ENCODE measurements at regions not wholly inside any gene's neighbourhood (a gene's known extent, or its start where the extent isn't known, plus 50 kb on each side); places are given as distances from the start of the nearest gene placed in this dataset.

DNA sequence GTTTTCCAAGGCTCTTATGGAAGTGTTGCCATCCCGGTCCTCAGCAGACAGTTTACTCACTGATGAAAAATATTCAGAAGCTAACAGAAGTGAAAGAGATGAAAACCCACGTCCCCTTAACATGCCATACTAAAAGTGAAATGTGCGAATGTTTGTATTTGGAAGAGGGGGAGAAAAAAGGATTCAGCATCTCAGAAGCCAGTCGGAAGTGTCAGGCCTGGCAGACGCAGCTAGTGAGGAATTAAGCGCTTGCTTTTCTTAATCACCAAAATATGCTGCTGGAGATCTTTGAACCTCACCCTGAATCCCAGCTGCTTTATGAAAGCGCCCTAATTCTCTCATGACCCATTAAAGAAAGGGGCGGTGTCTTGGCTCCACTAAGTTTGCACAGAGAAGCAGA, 653.7 kb downstream of the DCDC2C start:
- Histone ChIP-seq H3K27ac (replicated peaks in 1 of 4) (no peak overlapping the region), H3K4me3 (no peak overlapping the region), H3K4me1 (no peaks in the 10 kb centered on the region), H3K36me3 (no peaks in the 10 kb centered on the region), H3K27me3 (no peaks in the 10 kb centered on the region), H3K9me3 (no peaks in the 10 kb centered on the region)
- DNase-seq (ENCODE audit: extremely low spot score), result no peak
- WGBS, result 48% methylated on average over 8 of the region's 8 CpGs
- TF ChIP-seq POLR2A (IDR thresholded peaks at IDR 0.05; ENCODE audit: low read depth) (no peak), EP300 (IDR thresholded peaks at IDR 0.05) (no peak), POLR2AphosphoS5 (IDR thresholded peaks at IDR 0.05) (no peak), CTCF (IDR thresholded peaks at IDR 0.05) (no peak)
- intact Hi-C loops (cut with DNase I), result no loop called here

- no peak for TF ChIP-seq EP300 (IDR thresholded peaks at IDR 0.05)
- no peak for TF ChIP-seq POLR2AphosphoS5 (IDR thresholded peaks at IDR 0.05)
- no peaks in the 10 kb centered on the region for H3K36me3 ChIP-seq
- intact Hi-C loops (cut with DNase I), result no loop called here
- 63% methylated on average over 5 of the region's 5 CpGs for WGBS
- H3K27ac ChIP-seq (replicated peaks in 1 of 4), result no peak overlapping the region
- H3K4me1 ChIP-seq, result no peaks in the 10 kb centered on the region
- no peak overlapping the region for H3K4me3 ChIP-seq
- no peaks in the 10 kb centered on the region for H3K27me3 ChIP-seq
- H3K9me3 ChIP-seq, result no peaks in the 10 kb centered on the region
- no peak for DNase-seq (ENCODE audit: extremely low spot score)
Measured at GRCh38 chr2:4358837-4359236, 655.5 kb downstream of the DCDC2C start.

GRCh38 chr2:4368907-4369306, 665.5 kb downstream of the DCDC2C start:
- Histone ChIP-seq H3K4me3 (no peak overlapping the region), H3K27me3 (no peaks in the 10 kb centered on the region), H3K36me3 (no peaks in the 10 kb centered on the region), H3K27ac (replicated peaks in 1 of 4) (no peak overlapping the region), H3K4me1 (no peaks in the 10 kb centered on the region), H3K9me3 (peaks cover 0 to 18% (median 11%) of the 10 kb centered on the region in 4 donors)
- intact Hi-C loops (cut with DNase I), result no loop called here
- no peak for TF ChIP-seq POLR2AphosphoS5 (IDR thresholded peaks at IDR 0.05)
- no peak for TF ChIP-seq CTCF (IDR thresholded peaks at IDR 0.05)
- TF ChIP-seq POLR2A (IDR thresholded peaks at IDR 0.05; ENCODE audit: low read depth), result no peak
- no peak for TF ChIP-seq EP300 (IDR thresholded peaks at IDR 0.05)
- no peak for DNase-seq (ENCODE audit: extremely low spot score)
- no CpG with 5 or more reads among the region's 4 CpGs for WGBS

DNA sequence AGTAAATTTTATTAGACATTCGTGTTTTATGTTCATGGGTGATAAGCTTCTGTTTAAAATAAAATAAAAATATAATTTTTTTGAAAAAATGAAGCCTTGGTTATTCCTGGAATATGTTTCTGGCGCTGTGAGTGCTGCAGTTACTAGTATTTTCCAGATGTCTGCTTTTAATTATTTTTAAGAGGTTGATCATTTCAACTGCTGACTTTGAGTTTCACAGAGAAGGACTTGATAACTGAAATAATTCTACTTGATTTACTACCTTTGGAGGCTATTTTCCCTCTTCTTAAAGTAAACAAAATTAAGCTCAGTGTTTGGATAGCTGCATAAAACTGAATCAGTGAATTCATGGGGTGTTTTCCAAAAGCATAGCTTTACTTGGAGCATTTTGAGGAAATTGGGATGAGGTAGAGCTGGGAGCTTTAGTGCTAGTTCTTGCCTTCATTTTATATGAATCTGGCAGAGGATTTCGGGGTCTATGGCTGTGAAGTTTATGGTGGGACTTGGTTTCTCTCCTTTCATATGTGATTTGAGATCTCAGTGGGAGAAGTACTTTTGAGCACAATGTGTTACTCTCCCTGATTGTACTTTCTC, 666.5 kb downstream of the DCDC2C start:
- no peak overlapping the region for H3K4me3 ChIP-seq
- DNase-seq (ENCODE audit: extremely low spot score), result no peak
- peaks cover 0 to 18% (median 11%) of the 10 kb centered on the region in 4 donors for H3K9me3 ChIP-seq
- 53% methylated on average over 3 of the region's 3 CpGs for WGBS
- no peak for TF ChIP-seq CTCF (IDR thresholded peaks at IDR 0.05)
- TF ChIP-seq POLR2AphosphoS5 (IDR thresholded peaks at IDR 0.05), result no peak
- TF ChIP-seq EP300 (IDR thresholded peaks at IDR 0.05), result no peak
- no peak for TF ChIP-seq POLR2A (IDR thresholded peaks at IDR 0.05; ENCODE audit: low read depth)
- H3K27me3 ChIP-seq, result no peaks in the 10 kb centered on the region
- H3K27ac ChIP-seq (replicated peaks in 1 of 4), result no peak overlapping the region
- intact Hi-C loops (cut with DNase I), result no loop called here
- H3K36me3 ChIP-seq, result no peaks in the 10 kb centered on the region
- no peaks in the 10 kb centered on the region for H3K4me1 ChIP-seq

DNA sequence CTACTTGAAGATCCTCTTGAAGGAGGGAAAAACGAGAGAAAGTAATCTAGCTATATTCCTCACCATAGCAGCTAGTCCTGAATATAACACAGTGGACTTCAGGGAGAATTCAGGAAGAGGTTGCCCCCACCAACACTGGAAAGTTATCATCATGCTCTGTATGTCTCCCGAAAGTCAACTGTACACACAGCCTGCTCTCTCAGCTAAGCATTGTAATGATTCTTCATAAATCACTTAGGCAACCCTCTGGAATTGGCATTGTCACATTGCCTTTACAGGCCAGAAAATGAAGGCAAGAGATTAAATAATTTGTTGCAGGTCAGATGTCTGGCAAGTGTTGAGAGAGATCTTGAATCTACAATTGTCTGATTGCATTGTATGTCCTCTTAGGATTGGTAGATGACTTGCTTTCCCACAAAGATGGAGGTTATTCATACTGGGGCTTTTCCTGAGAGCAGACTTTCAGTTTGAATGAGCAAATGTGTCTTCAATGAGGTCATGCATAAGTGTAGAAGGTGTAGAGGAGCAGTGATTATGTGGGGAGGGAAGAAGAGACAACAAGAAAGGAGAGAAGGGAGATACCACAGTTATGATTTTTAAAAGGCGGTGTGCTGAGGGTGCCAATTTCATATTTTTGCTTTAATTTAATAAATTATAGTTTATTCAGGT, 667.2 kb downstream of the DCDC2C start:
- no peak overlapping the region for H3K27ac ChIP-seq (replicated peaks in 1 of 4)
- peaks cover 0 to 18% (median 8%) of the 10 kb centered on the region in 4 donors for H3K9me3 ChIP-seq
- no peaks in the 10 kb centered on the region for H3K27me3 ChIP-seq
- no peaks in the 10 kb centered on the region for H3K4me1 ChIP-seq
- no peak for DNase-seq (ENCODE audit: extremely low spot score)
- WGBS, result 79% methylated on average over 3 of the region's 3 CpGs
- no peak overlapping the region for H3K4me3 ChIP-seq
- no peaks in the 10 kb centered on the region for H3K36me3 ChIP-seq
- TF ChIP-seq POLR2AphosphoS5 (IDR thresholded peaks at IDR 0.05) (no peak), POLR2A (IDR thresholded peaks at IDR 0.05; ENCODE audit: low read depth) (no peak), EP300 (IDR thresholded peaks at IDR 0.05) (no peak)
- intact Hi-C loops (cut with DNase I), result no loop called here
